ENCODE measurements at regions not wholly inside any gene's neighbourhood (a gene's known extent, or its start where the extent isn't known, plus 50 kb on each side); places are given as distances from the start of the nearest gene placed in this dataset.

DNA sequence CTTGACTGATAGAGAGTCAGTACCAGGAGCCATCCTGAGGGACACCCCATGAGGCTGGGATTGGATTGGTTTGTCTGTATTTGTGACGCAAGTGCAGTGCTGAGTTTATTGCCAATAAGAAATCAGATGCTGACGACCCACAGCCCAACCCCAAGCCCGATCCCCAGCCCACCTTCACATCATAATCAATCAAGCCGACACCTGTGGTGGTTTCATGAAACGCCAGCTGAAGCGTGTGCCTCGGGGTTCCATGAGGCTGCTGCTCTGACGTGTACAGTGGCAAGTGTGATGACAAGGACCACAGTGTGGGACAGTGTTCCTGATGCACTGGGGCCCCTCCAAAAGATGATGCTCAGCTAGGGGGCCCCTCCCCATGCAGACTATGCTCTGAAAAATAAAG lies 62.1 kb upstream of the C14orf180 start:
- no peak for DNase-seq (ENCODE audit: low spot score)
- no peak for ATAC-seq (ENCODE audit: low FRiP score)
- TF ChIP-seq, protein P1, sequence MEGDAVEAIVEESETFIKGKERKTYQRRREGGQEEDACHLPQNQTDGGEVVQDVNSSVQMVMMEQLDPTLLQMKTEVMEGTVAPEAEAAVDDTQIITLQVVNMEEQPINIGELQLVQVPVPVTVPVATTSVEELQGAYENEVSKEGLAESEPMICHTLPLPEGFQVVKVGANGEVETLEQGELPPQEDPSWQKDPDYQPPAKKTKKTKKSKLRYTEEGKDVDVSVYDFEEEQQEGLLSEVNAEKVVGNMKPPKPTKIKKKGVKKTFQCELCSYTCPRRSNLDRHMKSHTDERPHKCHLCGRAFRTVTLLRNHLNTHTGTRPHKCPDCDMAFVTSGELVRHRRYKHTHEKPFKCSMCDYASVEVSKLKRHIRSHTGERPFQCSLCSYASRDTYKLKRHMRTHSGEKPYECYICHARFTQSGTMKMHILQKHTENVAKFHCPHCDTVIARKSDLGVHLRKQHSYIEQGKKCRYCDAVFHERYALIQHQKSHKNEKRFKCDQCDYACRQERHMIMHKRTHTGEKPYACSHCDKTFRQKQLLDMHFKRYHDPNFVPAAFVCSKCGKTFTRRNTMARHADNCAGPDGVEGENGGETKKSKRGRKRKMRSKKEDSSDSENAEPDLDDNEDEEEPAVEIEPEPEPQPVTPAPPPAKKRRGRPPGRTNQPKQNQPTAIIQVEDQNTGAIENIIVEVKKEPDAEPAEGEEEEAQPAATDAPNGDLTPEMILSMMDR (IDR thresholded peaks at IDR 0.05): no peak

DNA sequence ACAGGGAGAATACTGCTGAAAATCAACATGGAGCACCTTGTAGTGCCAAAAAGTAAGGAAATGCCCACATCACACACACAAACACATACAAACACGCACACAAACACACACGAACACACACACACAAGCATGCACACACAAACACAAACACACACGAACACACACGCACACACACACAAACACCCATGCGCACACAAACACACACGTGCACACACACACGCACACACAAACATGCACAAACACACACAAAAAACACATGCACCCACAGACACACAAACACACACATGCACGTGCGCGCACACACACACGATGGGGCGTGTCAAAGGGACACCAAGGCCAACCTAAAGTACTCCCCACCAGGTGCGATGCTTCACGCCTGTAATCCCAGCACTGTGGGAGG lies 61.7 kb upstream of the C14orf180 start:
- TF ChIP-seq, protein P1 (IDR thresholded peaks at IDR 0.05): no peak
- ATAC-seq (ENCODE audit: low FRiP score) (no peak), DNase-seq (ENCODE audit: low spot score) (no peak)

DNA sequence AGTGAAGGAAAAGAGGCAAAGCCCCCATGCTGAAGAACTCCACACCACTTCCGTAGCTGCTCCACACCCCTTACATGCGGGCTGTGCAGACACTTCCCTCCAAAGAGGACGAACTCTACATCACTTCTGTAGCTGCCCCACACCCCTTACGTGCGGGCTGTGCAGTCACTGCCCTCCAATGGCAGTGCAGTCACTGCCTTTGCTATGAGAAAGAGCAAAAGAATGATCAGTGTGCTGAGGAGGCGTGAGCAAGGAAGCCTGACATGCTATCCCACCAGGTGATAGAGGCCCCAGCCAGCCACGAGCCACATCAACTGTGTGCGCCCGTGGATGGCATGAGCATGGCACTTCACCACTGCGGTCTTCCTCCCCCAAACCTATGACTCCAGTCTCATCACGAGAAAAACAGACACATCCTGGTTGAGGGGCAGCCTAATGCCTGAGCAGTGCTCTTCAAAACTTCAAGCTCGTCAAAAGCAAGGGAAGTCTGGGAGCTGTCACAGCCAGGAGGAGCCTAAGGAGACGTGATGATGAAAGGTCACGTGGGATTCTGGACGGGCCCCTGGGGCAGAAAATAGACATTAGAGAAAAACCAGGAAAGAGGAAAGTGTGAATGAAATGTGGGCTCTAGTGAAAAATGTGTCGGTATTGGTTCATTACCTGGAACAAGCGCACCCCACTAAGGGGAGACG lies 60.8 kb upstream of the C14orf180 start:
- TF ChIP-seq, protein P1 (IDR thresholded peaks at IDR 0.05): no peak
- ATAC-seq (ENCODE audit: low FRiP score): no peak
- no peak for DNase-seq (ENCODE audit: low spot score)

DNA sequence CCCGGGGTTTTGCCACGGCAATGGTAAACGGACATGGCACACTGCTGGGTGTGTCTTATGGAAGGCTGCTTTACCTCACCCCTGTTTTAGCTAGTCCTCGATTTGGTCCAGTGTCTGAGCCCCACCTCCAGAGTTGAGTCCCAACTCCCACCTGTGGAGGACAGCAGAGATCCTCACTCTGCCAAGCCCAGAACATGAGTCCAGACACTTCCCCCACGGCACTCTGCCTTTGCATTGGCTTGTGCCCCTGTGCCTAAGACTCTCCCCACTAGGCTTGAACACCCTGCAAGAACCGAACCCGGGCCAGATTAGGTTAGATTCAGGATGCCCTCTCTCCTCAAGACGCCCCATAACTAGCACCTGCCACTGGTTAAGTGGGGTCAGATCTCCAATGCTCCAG lies 59.8 kb upstream of the C14orf180 start:
- ATAC-seq (ENCODE audit: low FRiP score) (no peak), DNase-seq (ENCODE audit: low spot score) (no peak)
- TF ChIP-seq, protein P1 (IDR thresholded peaks at IDR 0.05): no peak

DNA sequence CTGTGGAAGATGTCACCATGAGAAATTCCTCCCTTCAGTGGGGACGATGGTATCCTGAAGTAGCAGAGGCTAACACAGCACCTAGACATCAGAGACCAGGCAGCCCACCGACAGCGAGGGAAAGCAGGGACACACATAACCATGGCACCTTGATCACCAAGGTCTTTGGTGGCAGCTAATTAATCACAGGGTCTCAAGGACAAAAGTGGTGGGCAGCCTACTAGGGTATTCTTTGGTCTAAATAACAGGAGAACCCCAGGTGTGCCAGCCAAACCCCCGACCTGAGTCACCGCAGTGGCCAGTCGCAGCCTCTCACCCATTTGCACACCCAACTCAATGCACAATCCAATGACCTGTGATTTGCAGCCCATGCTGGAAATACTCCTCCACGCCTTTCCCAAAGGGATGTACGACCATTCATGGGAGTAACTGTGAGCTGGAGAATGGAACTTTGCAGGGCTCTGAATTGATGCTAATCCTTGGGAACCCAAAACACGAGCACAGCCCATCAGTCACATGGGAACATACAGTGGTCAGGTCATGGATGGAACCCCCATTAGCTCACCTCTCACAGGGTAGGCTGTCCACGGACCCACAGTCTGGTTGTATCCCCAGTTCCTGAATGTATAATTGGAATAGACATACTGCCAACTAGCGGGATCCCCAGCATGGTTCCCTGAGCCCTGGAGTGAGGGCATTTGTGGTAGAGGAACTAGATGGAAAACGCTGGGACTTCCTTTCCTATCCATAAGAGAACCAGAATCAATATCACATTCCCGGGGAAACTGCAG lies 58.7 kb upstream of the C14orf180 start:
- DNase-seq (ENCODE audit: low spot score) (no peak), ATAC-seq (ENCODE audit: low FRiP score) (no peak)
- TF ChIP-seq, protein P1 (IDR thresholded peaks at IDR 0.05): no peak

DNA sequence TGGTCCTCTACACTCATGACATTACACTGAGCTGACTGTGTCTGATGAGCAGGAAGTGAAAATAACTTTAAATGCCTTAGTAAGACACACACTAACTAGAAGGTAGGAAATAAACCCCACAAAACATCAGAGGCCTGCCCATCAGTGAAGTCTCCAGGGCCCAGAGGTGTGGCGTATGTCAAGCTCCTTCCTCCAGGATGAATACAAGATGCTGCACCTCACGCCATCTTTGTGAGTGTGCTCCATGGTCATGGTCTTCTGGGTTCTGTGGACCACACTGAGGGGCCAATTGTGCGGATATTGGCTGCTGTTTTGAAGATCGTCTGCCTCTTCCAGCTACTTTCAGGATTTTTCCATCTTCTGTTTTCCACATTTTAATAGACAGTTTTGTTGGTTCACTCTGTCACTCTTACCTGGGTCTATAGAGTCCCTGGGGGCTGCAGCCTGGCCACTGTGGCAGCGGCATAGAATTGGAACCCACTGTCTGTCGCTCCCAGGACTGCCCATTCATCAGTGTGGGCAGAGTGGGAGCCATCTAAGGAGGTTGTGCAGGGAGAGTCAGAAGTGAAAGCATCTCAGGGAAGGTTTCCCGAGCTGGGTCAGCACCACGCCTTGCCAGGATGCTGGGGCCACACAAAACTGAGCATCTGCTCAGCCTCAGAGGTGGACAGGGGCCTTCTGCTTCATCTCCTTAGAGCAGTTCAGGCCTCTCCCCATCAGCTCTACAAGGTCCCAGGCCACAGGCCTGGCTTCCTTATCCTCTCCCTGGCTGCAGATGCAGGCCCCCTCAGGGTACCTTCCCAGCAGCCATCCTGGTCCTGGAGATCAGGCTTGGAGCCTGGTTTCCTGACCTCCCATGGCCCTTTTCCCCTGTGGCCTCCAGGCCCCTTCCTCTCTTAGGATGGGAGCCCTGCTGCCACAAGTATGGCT lies 57.5 kb upstream of the C14orf180 start:
- ATAC-seq (ENCODE audit: low FRiP score) (no peak), DNase-seq (ENCODE audit: low spot score) (no peak)
- TF ChIP-seq, protein P1 (IDR thresholded peaks at IDR 0.05): no peak
